Fibroblast of skin of back (primary cell): ENCODE measurements at regions not wholly inside any gene's neighbourhood (a gene's known extent, or its start where the extent isn't known, plus 50 kb on each side); places are given as distances from the start of the nearest gene placed in this dataset.

Experiments used
- DNase-seq: peaks from one replicate; pipeline ENCODE4 v3.0.0-alpha.2; 2013

DNA sequence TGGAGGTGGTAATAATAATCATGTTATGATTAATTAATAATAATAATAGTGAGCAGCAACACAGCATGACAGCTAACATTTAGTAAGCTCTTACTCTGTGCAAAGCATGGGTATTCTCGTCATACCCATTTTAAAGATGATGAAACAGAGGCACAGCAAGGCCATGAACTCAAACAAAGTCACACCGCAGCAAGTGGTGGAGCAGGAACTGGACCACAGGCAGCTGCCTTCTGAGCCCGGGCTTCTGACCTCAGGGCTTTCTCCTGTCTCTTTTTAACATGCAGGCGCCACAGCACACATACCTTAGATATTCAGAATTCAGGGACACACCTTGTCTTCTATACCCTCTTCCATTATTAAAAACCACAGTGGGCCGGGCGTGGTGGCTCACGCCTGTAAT lies 50.7 kb upstream of the SPATA12 start:
- DNase-seq = no peak

DNA sequence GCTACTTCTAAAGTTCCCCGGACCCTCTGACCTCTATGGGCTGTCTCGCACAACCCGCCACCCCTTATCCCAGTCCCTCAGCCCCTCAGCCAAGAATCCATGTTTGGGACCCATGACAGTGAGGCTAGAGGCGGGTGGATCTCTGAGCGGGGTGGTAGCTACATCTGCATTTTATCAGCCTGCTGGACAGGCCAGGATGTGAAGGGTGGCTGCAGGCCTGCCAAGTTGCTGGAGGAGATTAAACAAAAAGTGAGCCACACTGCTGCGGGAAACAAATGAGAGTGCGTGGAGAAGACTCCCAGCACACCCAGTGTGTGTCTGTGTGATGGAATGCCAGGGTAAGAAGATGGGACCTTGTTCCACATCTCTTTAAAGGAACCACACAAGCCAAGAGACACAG lies 51.1 kb upstream of the SPATA12 start:
- DNase-seq = no peak

DNA sequence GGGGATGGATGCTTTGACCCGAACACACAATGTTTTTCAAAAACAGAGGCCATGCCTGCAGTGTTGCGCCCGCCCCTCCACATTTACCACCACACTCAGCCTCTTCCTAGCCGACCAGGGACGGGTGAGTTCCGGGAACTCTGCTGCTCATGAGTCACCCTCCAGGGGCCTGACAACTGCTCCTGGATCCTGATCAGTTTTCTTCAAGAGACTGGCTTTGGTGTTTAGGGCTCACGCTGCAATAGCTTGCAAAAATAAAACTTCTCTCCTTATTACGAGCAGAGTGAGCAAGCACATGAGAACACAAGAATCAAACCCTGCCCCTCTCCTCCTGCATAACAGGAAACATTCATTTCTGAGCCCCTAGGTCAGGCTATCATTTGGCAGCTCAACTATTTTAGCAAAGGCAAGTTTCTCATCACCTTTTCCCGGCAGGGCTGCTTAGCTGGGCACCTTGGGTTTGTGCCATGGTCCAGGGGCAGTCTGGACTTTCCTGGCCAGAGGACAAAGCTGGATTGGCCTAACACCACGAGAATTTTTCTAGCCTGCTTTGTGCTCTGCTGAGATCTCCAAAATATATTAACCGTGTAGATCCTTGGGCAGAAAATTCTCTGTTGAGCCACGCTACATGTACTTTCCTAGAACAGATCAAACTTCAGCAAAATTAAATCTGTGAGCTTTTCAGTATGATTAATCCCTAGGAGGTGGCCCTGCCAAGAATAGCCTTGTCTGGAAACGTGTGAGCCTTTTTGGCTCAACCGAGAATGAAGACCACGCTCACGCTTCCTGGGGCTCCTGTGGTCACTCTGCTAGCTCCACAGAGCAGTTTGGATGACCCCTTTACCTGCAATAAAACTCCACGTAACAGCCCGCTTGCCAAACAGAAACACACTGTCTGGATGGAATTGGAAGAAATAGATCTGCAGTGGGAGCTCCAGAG lies 52.7 kb upstream of the SPATA12 start:
- DNase-seq = peak; percentile 81

DNA sequence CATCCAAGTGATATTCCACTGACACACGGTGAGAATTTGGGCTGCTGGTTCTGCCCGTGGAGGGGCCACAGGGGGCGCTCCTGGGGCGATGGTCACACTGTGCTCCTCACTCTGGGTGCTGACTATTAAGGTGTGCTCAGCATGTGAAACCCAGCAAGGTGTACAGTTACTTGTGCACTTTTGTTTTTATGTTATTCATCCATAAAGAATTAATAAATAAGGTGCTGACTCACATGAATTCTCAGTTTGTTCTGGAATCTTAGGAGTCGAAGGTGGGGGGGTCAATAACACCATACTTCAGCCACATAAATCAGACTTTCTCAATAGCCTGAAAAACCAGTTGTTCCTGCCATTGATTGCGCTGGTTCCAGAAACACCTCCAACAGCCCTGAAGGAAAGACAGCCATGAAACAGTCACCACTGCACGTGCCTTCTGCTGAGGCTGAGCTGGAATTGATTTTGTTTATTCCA lies 53.5 kb upstream of the SPATA12 start:
- no peak for DNase-seq

DNA sequence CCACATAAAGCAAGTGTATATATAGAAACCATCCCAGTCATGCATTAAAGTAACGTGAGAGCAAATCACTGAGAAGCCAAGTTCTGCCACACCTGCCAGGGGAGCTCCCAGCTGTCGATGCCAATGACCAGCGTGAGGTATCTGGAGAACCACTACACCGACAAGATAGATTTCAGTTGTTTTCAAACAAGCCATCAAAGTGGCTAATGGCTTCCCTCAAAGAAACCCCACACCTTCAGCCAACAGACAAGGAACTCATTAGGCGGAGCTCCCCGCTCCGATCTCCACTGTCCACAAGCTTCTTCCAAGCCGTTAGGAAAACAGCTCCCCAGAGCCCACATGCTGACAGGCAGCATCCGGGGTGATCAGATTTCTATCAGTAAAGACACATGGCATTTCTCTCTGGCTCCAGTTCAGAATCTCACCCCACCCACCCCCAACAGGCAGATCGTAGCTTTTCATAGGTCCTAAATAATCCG lies 54.2 kb upstream of the SPATA12 start:
- DNase-seq = no peak

DNA sequence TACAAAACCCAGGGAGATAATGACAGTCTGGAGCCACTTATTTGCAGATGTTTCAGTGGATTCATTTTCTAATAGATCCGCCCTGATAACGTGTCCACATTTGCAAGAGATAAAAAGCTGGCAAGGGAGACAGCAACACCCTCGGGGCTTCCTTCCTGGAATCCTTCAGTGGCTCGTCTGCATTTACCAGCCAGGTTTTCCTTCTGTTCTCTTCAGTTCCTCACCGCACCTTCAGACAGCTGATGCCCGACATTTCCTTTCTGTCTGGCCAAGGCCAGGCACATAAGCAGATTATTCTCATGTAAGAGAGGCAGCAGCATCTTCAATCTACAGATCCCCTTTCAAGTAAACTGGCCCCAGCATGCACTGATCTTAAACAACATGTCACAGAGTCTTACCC lies 56.2 kb upstream of the SPATA12 start:
- no peak for DNase-seq

DNA sequence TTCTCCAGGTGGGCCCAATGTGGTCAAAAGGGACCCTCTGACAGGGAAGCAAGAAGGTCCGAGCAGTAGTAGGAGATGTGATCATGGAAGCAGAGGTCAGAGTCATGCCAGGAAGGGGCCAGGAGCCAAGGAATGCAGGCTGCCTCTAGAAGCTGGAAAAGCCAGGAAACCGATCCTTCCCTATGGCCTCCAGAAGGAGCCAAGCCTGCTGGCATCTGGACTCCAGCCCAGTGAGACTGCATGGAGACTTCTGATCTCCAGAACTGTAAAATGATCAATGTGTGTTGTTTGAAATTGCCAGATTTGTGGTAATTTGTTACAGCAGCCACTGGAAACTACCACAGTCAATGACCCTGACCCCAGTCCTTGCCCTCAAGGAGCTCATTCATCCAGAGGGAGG lies 56.8 kb upstream of the SPATA12 start:
- no peak for DNase-seq

DNA sequence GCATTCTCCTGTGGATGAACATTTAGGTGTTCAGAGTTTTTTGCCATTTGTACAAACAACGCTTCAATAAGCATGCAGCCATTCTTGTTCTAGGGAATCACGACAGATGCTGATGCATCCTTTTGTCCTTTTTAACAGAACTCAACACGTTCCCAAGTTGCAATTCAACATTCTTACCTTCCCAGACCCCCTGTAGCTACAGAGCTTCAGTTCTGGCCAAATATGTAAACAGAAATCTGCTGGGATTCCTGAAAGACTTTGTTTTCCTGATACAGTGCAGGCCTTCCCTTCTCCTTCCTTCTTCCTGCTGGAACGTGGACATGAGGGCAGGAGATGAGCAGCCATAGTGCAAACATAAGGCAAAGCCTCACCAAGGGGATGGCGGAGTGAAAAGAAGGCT lies 59.1 kb upstream of the SPATA12 start:
- no peak for DNase-seq

DNA sequence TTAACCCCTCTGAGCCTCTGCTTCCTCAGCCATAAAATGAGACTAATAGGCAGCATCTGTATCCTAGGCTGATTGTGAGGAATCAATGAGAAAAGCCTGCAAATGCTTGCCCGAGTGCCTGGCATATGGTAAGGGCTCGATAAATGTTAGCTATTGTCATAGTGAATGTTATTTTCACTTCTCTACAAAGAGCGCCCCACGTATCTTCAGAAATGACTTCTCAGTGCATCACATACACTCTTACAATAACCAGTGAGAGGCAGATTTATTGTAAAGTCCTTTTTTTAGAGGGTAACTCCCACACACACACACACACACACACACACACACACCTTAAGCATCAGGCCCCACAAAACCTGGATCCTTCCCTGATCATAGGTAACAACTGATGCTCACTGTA lies 60.5 kb upstream of the SPATA12 start:
- no peak for DNase-seq

DNA sequence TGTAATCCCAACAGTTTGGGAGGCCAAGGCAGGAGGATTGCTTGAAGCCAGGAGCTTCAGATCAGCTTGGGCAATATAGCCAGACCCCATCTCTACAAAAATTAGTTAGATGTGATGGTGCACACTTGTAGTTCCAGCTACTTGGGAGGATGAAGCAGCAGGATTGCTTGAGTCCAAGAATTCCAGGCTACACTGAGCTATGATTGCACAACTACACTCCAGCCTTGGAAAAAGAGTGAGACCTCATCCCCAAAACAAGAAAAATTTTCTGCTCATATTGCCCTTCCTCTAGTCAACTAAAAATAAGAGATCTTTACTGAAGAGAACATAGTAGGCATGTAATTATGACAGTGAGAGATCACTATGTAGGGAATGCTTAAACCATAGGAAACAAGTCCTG lies 60.9 kb upstream of the SPATA12 start:
- DNase-seq = no peak

DNA sequence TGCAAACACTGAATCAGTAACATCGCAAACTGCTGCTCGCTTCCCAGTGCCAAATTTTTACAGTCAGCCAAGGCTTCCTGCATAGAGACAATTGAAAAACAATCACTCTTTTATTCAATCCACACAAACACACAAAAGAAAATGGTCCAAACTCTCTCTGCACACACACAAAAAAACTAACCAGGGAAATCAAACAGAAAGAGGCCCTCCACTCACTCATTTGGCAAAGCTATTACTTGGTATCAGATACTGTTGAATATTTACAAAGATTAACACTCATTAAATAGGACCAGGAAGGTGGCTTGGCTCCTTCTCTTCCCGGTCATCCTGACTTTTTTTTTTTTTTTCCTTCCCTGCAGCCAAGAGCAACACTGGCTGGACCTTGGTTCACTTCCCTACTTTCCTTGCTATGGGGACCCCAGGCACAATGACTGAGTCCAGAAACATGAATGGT lies 62.4 kb upstream of the SPATA12 start:
- DNase-seq = no peak

DNA sequence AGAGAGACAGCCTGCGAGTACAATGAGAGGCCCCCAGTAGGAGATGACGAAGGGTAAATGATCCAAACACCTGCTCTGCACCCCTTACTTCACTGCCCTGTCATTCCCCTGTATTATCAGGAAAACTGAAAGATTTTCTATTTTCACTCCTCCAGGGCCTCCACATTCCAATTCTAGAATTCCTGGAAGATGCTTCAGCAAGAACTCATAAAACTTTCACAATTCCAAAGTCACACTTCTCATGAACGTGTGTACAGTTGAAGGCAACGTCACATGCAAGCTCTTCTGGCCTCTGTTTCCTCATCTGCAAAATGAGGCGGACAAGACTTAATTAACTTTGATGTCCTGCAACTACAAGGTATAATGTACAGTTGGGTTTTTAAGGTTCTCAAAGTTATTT lies 62.8 kb upstream of the SPATA12 start:
- DNase-seq = peak; percentile 27

DNA sequence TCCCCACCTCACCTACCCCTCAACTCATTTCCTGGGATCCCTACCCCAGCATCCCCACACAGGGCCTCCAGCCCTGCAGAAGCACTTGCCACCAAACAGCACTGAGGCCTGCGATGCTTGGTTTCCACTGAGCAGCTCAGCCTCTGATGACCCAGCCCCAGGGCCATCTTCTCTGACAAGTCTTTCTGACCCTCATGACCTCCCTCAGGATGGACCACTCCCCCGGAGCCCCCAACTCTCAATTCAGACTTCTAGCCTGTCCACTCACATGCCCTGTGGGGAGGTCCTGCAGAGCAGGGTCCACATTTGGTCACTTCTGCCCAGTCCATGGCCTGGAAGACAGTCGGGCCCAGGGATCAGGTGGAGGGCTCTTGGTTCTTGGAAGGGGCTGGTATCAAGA lies 63.4 kb upstream of the SPATA12 start:
- DNase-seq = no peak

DNA sequence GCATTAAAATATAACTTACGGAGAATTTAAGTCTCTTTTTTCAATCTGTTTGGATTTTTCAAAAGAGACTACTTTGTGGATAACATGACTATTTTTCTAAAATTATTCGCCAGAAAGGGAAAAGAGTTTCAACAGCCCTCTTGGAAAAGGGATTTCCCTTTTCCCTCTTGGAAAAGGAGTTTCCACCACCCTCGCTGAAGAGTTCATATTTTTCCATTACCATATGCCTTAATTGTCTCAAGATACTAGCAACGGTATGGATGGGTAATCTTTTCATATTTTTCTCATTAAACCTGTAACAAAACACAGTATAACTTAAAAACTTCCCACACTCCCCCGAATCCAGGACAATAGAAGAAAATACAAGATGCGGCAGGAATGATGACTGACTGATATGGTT lies 66.1 kb upstream of the SPATA12 start:
- no peak for DNase-seq

DNA sequence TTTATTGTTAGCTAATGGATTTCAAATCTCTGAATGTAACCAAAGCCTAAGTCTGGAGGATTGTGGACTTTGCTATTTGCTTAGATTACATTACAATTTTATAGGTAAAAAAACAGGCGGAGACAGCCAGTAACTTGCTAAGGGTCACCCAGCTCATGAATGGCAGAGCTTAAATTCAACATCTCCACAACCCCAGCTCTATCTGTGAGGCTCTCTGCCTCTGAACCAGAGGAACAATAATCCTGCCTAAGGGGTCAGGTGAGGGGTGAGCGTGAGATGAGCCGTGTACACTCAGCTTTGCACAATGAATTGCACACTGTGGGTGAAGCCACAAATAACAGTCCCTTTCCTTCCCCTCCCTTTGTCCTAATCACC lies 69.8 kb upstream of the SPATA12 start:
- DNase-seq = no peak

DNA sequence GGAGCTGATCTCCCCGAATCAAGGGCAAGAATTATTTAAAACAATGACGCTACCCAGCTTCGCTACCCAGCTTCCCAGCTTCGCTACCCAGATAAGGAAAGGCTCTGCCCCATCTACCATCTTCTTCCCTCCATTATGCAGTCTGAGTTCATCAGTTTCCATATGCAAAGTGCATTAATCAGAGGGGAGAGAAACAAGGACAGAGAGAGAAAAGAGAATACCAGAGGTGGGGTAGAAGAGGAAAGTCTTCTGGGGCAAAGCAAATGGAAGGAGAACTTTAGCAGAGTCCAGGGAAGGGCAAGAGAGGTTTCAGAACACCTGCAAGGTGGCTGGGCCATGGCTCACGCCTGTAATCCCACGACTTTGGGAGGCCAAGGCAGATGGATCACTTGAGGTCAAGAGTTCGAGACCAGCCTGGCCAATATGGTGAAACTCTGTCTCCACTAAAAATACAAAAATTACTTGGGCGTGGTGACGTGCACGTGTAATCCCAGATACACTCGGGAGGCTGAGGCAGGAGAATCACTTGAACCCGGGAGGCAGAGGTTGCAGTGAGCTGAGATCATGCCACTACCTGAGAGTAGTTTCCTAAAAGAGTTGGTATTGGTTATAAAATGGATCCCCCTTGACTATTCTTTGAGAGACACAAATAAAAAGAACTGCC lies 70.4 kb upstream of the SPATA12 start:
- no peak for DNase-seq

DNA sequence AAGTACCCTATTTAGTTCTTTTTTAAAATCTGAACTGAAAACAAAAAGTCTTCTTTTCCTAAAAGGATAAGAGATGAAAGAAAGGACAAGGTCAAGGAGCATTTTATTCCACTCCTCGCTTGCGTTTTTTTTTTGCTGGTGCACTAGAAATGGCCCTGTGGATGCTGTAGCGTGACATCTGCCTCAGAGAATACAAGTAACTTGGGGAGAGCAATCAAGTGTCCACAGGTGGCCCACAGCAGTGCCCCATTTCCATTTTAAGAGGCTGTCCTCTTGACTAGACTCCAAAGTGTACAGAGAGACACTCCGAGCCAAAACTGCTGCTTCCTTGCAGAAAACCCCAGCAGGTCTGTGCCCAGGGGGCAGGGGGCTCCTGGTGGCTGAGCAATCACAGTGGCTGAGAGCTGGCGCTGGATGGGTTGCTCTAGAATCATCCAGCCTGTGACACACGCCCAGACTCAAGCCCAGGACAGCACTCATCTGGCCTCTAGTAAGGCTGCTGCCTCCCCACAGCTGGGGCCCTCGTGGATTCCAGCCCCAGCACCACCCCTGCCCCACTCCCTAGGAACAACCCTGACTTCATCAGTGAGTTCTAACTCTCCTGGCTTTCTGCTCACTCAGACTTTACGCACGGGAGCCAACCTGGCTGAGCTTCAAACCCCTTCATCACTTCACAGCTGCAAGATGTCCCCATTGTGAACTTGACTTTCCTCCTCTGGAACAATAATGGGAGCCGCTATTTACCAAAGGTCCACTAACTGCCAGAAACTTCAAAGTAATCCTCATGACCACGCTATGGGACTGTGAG lies 71.1 kb upstream of the SPATA12 start:
- DNase-seq = no peak

DNA sequence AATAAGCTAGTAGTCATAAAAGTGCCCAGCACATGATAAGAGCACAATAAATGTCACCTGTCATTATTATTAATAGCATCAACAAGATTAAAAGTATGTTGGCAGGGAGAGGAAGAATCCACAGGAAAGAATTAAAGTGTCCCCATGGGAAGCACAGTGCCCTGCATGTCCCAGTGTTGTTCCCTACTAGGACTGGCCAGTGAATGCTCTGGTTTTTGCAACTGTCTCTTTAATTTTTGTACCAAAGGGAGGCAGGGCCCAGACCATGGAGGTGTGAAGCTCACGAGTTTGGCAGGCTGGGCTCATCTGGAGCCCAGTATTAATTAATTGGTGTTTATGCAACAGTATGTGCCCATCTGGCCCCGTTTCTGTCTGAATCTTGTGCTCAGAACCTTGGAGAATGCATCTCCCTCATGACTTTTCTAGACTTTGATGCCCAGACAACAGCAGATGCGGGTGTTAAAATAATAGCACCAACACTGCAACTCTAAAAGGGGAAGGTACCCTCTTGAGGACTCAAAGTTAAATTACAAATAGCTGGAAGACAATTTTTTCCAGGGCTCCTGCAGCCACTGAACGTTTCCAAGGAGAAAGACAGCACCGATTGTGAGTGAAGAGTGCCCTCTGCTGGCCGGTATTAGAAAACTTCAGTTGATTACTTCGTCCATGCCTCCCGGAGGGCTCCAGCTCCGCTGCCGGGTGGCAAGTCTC lies 71.9 kb upstream of the SPATA12 start:
- peak; percentile 70 for DNase-seq

DNA sequence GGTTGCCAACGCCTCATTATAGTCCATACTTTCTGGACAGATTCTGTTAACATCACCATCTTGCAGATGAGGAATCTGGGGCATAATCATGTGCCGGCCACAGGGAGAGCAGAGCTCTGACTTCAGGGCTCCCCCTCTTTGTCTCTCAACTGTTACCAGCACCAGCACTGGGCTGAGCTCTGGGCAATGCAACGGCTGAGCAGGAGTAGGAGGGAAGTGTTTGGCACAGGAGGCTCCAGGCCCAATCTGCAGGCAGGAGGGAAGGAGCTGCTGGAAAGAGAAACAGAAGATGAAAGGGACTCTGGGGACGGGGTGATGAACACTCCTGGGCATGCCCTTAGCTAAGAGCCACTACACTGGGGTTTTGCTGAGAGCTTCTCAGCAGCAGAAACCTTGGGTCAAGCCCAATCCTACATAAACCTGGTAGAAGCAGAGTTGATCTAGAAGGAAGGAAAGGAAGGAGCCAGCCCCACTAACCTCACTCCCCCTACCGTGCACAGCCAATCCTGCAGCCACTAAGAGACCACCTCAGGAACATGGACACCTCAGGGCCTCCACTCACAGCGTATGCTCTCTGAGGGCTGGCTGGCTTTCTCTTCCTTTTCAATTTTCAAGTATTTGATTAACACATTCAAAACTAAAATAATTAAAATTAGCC lies 73.1 kb upstream of the SPATA12 start:
- no peak for DNase-seq

DNA sequence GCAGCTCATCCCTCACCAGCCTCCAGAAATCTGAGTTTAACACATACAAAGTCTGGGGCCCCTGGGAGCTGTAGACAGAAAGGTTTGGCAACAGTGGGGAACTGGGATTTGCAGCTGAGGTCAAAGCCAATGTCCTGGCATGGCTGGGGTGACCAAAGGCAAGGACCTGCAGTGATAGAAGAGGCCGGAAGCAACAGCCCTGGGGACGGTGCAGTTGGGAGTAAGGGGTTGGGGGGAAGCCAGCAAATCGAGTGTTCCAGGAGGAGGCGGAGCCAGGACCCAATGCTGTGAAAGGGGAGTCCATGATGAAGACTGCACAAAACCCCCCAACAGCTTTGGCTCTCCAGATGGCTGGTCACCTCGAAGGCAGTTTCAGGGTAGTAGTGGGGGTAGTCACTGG lies 74.1 kb upstream of the SPATA12 start:
- DNase-seq = no peak

DNA sequence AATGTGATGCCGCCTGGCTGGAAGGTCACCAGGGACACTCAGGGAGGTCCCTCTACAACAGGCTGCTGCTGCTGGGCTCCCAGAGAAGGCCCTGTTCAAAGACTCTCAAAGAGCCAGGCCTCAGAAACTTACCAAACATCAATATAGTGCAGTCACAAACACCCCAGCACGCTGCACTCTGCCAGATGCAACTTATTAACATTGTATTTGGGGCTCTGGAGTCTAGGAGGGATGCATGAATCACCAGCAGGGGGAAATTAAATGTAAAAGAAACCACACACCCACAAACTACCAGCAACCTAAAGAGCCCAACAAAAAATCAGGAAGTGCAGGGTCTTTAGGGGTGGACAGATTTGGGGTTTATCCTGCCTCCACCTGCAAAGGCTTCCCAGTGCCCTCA lies 74.6 kb upstream of the SPATA12 start:
- DNase-seq = no peak

DNA sequence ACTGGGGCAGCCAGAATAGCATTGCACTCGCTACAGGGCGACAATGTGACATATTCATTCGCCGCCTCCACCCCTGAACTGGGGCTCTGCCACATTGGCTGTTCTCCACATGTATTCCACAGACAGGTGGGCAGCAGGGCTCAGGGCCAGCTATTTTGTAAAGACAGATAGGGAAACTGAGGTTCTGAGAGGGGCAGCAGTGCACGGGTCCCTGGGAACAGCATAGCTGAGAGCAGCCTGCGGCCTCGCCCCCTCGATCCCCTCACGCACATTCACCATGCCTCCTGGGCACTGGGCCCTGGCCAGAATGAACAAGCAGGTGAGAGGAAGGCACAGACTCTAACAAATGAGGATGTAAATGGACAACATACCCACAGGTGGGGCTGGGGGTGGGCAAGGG lies 75.0 kb upstream of the SPATA12 start:
- no peak for DNase-seq
